ENCODE measurements at regions not wholly inside any gene's neighbourhood (a gene's known extent, or its start where the extent isn't known, plus 50 kb on each side); places are given as distances from the start of the nearest gene placed in this dataset.

DNA sequence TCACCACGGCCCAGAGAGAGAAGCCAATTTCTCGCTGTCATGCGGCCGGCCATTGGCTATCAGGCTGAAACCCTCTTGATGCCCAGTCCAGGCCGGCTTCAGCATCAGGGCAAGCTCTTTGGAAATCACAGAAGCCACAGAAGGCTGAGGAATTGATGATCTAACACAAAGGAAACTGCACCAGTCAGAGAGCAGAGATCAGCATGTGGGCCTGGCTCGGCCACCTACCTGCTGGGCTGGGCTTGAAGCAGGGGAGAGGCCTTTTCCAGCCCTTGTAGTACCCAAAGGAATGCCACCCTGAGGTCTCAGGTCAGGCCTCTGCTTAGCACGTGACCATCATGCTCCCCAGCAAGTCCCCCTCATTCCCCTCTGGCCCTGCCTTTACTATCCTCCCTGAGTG lies 119.1 kb downstream of the TLE3 start (continued):
- TF ChIP-seq, protein P1, sequence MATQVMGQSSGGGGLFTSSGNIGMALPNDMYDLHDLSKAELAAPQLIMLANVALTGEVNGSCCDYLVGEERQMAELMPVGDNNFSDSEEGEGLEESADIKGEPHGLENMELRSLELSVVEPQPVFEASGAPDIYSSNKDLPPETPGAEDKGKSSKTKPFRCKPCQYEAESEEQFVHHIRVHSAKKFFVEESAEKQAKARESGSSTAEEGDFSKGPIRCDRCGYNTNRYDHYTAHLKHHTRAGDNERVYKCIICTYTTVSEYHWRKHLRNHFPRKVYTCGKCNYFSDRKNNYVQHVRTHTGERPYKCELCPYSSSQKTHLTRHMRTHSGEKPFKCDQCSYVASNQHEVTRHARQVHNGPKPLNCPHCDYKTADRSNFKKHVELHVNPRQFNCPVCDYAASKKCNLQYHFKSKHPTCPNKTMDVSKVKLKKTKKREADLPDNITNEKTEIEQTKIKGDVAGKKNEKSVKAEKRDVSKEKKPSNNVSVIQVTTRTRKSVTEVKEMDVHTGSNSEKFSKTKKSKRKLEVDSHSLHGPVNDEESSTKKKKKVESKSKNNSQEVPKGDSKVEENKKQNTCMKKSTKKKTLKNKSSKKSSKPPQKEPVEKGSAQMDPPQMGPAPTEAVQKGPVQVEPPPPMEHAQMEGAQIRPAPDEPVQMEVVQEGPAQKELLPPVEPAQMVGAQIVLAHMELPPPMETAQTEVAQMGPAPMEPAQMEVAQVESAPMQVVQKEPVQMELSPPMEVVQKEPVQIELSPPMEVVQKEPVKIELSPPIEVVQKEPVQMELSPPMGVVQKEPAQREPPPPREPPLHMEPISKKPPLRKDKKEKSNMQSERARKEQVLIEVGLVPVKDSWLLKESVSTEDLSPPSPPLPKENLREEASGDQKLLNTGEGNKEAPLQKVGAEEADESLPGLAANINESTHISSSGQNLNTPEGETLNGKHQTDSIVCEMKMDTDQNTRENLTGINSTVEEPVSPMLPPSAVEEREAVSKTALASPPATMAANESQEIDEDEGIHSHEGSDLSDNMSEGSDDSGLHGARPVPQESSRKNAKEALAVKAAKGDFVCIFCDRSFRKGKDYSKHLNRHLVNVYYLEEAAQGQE (IDR thresholded peaks at IDR 0.05) = no peak
- TF ChIP-seq, protein P2, sequence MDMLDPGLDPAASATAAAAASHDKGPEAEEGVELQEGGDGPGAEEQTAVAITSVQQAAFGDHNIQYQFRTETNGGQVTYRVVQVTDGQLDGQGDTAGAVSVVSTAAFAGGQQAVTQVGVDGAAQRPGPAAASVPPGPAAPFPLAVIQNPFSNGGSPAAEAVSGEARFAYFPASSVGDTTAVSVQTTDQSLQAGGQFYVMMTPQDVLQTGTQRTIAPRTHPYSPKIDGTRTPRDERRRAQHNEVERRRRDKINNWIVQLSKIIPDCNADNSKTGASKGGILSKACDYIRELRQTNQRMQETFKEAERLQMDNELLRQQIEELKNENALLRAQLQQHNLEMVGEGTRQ (IDR thresholded peaks at IDR 0.05) = no peak
- TF ChIP-seq KDM5A (IDR thresholded peaks at IDR 0.05) (no peak), TFCP2L1 (CRISPR knock-in tag; IDR thresholded peaks at IDR 0.05) (no peak)
- TF ChIP-seq, protein P3, sequence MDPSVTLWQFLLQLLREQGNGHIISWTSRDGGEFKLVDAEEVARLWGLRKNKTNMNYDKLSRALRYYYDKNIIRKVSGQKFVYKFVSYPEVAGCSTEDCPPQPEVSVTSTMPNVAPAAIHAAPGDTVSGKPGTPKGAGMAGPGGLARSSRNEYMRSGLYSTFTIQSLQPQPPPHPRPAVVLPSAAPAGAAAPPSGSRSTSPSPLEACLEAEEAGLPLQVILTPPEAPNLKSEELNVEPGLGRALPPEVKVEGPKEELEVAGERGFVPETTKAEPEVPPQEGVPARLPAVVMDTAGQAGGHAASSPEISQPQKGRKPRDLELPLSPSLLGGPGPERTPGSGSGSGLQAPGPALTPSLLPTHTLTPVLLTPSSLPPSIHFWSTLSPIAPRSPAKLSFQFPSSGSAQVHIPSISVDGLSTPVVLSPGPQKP (IDR thresholded peaks at IDR 0.05; ENCODE audit: low read depth, low read length) = no peak

DNA sequence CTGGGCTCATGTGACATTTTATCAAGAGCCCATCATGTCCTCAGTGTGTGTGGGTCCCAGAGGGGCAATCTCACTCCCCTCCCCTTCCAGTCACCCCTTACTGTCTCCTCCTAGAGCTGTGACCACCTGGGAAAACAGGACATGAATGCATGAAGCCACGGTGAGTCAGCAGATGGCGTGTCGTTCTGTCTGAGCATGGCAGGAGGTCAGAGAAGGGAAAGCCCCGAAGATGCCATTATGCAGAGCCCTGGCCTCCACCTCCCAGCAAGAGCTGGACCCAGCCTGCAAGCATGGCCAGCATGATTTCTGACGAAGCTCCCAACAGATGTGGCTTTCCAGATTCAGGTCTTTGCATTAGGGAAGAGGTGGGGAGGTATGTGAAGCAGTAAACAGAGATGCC lies 118.5 kb downstream of the TLE3 start:
- CTCF ChIA-PET = interaction anchor here (0.8 to 1.1 kb wide), 2 partner anchors 488 to 590 kb away, joined by 3 read pairs; no protein-coding TSS in a partner anchor
- Histone ChIP-seq H3K4me2 (no peak overlapping the region), H3K27ac (no peak overlapping the region), H3K4me3 (no peak overlapping the region), H3K9me3 (0 out of 3 replicates have a peak, but pooled peaks cover 4% of the 10 kb centered on the region), H3K4me1 (peaks cover 5% of the 10 kb centered on the region; the same call in 2 of the 3 replicates)
- ATAC-seq (peak in 1 of 2 experiments; percentile 69; a peak in 3 of 6 replicates), DNase-seq (ENCODE audit: low read depth in 1 of 2, low spot score in 1 of 2) (peak; percentile 62 to 64), FAIRE-seq (no peak)
- under 1% methylated on average over 5 of the region's 5 CpGs for WGBS (ENCODE audit: missing lambda C conversion rate)
- TF ChIP-seq HOXB13 (CRISPR knock-in tag; IDR thresholded peaks at IDR 0.05; ENCODE audit: low read depth) = no peak
- peak; percentile 13; the same call in 1 of the 3 replicates for TF ChIP-seq SMC3 (IDR thresholded peaks at IDR 0.05)
- no peak for TF ChIP-seq ZSCAN20 (CRISPR knock-in tag; IDR thresholded peaks at IDR 0.05)
- TF ChIP-seq, protein P2 (IDR thresholded peaks at IDR 0.05) = no peak
- TF ChIP-seq FOXS1 (CRISPR knock-in tag; IDR thresholded peaks at IDR 0.05) = no peak
- TF ChIP-seq NR3C1 (IDR thresholded peaks at IDR 0.05) = no peak
- no peak for TF ChIP-seq HOXA7 (CRISPR knock-in tag; IDR thresholded peaks at IDR 0.05)
- TF ChIP-seq, protein P4, sequence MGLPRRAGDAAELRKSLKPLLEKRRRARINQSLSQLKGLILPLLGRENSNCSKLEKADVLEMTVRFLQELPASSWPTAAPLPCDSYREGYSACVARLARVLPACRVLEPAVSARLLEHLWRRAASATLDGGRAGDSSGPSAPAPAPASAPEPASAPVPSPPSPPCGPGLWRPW (IDR thresholded peaks at IDR 0.05) = no peak
- TF ChIP-seq, protein P5, sequence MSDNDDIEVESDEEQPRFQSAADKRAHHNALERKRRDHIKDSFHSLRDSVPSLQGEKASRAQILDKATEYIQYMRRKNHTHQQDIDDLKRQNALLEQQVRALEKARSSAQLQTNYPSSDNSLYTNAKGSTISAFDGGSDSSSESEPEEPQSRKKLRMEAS (IDR thresholded peaks at IDR 0.05) = peak; percentile 75
- TF ChIP-seq ZFP36 (IDR thresholded peaks at IDR 0.05; ENCODE audit: borderline replicate concordance, partially characterized antibody) = no peak
- no peak for TF ChIP-seq GATA3 (IDR thresholded peaks at IDR 0.05; ENCODE audit: borderline replicate concordance)
- TF ChIP-seq, protein P1 (IDR thresholded peaks at IDR 0.05) = no peak
- peak in 1 of 2 experiments; percentile 18; a peak in 2 of 5 replicates for TF ChIP-seq RAD21 (conservative IDR thresholded peaks at IDR 0.05 in 1 of 2, IDR thresholded peaks at IDR 0.05 in 1 of 2)
- TF ChIP-seq, protein P6, sequence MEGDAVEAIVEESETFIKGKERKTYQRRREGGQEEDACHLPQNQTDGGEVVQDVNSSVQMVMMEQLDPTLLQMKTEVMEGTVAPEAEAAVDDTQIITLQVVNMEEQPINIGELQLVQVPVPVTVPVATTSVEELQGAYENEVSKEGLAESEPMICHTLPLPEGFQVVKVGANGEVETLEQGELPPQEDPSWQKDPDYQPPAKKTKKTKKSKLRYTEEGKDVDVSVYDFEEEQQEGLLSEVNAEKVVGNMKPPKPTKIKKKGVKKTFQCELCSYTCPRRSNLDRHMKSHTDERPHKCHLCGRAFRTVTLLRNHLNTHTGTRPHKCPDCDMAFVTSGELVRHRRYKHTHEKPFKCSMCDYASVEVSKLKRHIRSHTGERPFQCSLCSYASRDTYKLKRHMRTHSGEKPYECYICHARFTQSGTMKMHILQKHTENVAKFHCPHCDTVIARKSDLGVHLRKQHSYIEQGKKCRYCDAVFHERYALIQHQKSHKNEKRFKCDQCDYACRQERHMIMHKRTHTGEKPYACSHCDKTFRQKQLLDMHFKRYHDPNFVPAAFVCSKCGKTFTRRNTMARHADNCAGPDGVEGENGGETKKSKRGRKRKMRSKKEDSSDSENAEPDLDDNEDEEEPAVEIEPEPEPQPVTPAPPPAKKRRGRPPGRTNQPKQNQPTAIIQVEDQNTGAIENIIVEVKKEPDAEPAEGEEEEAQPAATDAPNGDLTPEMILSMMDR (IDR thresholded peaks at IDR 0.05) = 0 out of 3 replicates have a peak, but pooled peaks have one; percentile 9
- POLR2A ChIA-PET = no interaction called here
